WTC11 (cell line): ENCODE measurements at regions not wholly inside any gene's neighbourhood (a gene's known extent, or its start where the extent isn't known, plus 50 kb on each side); places are given as distances from the start of the nearest gene placed in this dataset.

Experiments
- ATAC-seq: fragments of 200-7000 bp; cut with Tn5 transposase; 2 replicates; pipeline ENCODE4 v1.10.0; 2021; ENCODE audit warnings: mild to moderate bottlenecking, moderate library complexity
- CTCF ChIA-PET: fragments of 300-600 bp; sonication (Branson Sonifier 250); formaldehyde crosslinking; loops from one replicate; lab custom pipeline; 2021; ENCODE audit warnings: antibody characterized with exemption; lab: Charles Lee
- POLR2A ChIA-PET: fragments of 350-600 bp; sonication (Branson Sonifier 250); formaldehyde crosslinking; loops from one replicate; lab custom pipeline; 2021; ENCODE audit warnings: antibody characterized with exemption; lab: Charles Lee
- DNase-seq: peaks from one replicate; pipeline ENCODE4 v3.0.0; 2021; ENCODE audit warnings: low spot score
- H3K27ac Mint-ChIP-seq: 2 replicates; pipeline ENCODE4 v1.8.0; 2021; ENCODE audit warnings: mixed read lengths
- H3K27me3 Mint-ChIP-seq: 2 replicates; pipeline ENCODE4 v1.8.0; 2021; ENCODE audit warnings: low read depth, mild to moderate bottlenecking, moderate library complexity, mixed read lengths
- H3K36me3 Mint-ChIP-seq: 2 replicates; pipeline ENCODE4 v1.8.0; 2021; ENCODE audit warnings: mixed read lengths
- H3K4me1 Mint-ChIP-seq: 2 replicates; pipeline ENCODE4 v1.8.0; 2022; ENCODE audit warnings: mixed read lengths
- H3K4me3 Mint-ChIP-seq: 2 replicates; pipeline ENCODE4 v1.8.0; 2021; ENCODE audit warnings: mild to moderate bottlenecking, moderate library complexity, mixed read lengths
- H3K9me3 Mint-ChIP-seq: 2 replicates; pipeline ENCODE4 v1.8.0; 2021; ENCODE audit warnings: mixed read lengths
- ATF3 ChIP-seq: sonication (generic); formaldehyde crosslinking; conservative IDR thresholded peaks from 2 replicates; pipeline ENCODE4 v1.8.1; 2022; ENCODE audit warnings: mild to moderate bottlenecking, missing genetic modification reagents
- ATF6 ChIP-seq: sonication (generic); formaldehyde crosslinking; IDR thresholded peaks from 2 replicates; pipeline ENCODE4 v1.8.1; 2023; ENCODE audit warnings: mild to moderate bottlenecking, missing genetic modification reagents
- E2F4 ChIP-seq: sonication (generic); formaldehyde crosslinking; IDR thresholded peaks from 2 replicates; pipeline ENCODE4 v1.8.1; 2022; ENCODE audit warnings: low read depth, mild to moderate bottlenecking, moderate library complexity, missing genetic modification reagents, borderline replicate concordance
- GABPB1 ChIP-seq: sonication (generic); formaldehyde crosslinking; IDR thresholded peaks from 2 replicates; pipeline ENCODE4 v1.8.1; 2023; ENCODE audit warnings: mild to moderate bottlenecking, missing genetic modification reagents
- JUN ChIP-seq: sonication (generic); formaldehyde crosslinking; IDR thresholded peaks from 2 replicates; pipeline ENCODE4 v1.8.0; 2023; ENCODE audit warnings: mild to moderate bottlenecking, missing genetic modification reagents
- NFE2L1 ChIP-seq: sonication (generic); formaldehyde crosslinking; IDR thresholded peaks from 2 replicates; pipeline ENCODE4 v1.8.1; 2023; ENCODE audit warnings: missing genetic modification reagents
- NR1H2 ChIP-seq: sonication (generic); formaldehyde crosslinking; IDR thresholded peaks from 2 replicates; pipeline ENCODE4 v1.9.0; 2021; ENCODE audit warnings: mild to moderate bottlenecking, moderate library complexity, missing genetic modification reagents
- SMAD4 ChIP-seq: sonication (generic); formaldehyde crosslinking; IDR thresholded peaks from 2 replicates; pipeline ENCODE4 v1.8.0; 2022; ENCODE audit warnings: mild to moderate bottlenecking, missing genetic modification reagents
- TCF7 ChIP-seq: sonication (generic); formaldehyde crosslinking; IDR thresholded peaks from 2 replicates; pipeline ENCODE4 v1.8.0; 2022; ENCODE audit warnings: mild to moderate bottlenecking, low read depth, missing genetic modification reagents, moderate library complexity
- TP53 ChIP-seq: sonication (generic); formaldehyde crosslinking; IDR thresholded peaks from 2 replicates; pipeline ENCODE4 v1.8.1; 2023; ENCODE audit warnings: mild to moderate bottlenecking, missing genetic modification reagents
- ZNF121 ChIP-seq: sonication (generic); formaldehyde crosslinking; IDR thresholded peaks from 2 replicates; pipeline ENCODE4 v1.8.0; 2023; ENCODE audit warnings: missing genetic modification reagents
- ZNF671 ChIP-seq: fragments of 250-450 bp; sonication (Bioruptor Pico); IDR thresholded peaks from 2 replicates; pipeline ENCODE4 v1.8.0; 2021; ENCODE audit warnings: mild to moderate bottlenecking
- TF ChIP-seq, protein P1 (sequence below): sonication (generic); formaldehyde crosslinking; IDR thresholded peaks from 2 replicates; pipeline ENCODE4 v1.8.1; 2022; ENCODE audit warnings: mild to moderate bottlenecking, moderate library complexity, missing genetic modification reagents
- TF ChIP-seq, protein P2 (sequence below): sonication (generic); formaldehyde crosslinking; IDR thresholded peaks from 2 replicates; pipeline ENCODE4 v1.8.1; 2022; ENCODE audit warnings: mild to moderate bottlenecking, missing genetic modification reagents, moderate library complexity, borderline replicate concordance
- TF ChIP-seq, protein P3 (sequence below): sonication (generic); formaldehyde crosslinking; IDR thresholded peaks from 2 replicates; pipeline ENCODE4 v1.8.0; 2022; ENCODE audit warnings: missing genetic modification reagents
- TF ChIP-seq, protein P4 (sequence below): sonication (generic); formaldehyde crosslinking; IDR thresholded peaks from 2 replicates; pipeline ENCODE4 v1.8.0; 2022; ENCODE audit warnings: mild to moderate bottlenecking, missing genetic modification reagents
- TF ChIP-seq, protein P5 (sequence below): sonication (generic); formaldehyde crosslinking; IDR thresholded peaks from 2 replicates; pipeline ENCODE4 v1.8.1; 2022; ENCODE audit warnings: low read depth, missing genetic modification reagents, borderline replicate concordance
- TF ChIP-seq, protein P6 (sequence below): sonication (generic); formaldehyde crosslinking; IDR thresholded peaks from 2 replicates; pipeline ENCODE4 v1.8.1; 2023; ENCODE audit warnings: mild to moderate bottlenecking, missing genetic modification reagents, borderline replicate concordance

DNA sequence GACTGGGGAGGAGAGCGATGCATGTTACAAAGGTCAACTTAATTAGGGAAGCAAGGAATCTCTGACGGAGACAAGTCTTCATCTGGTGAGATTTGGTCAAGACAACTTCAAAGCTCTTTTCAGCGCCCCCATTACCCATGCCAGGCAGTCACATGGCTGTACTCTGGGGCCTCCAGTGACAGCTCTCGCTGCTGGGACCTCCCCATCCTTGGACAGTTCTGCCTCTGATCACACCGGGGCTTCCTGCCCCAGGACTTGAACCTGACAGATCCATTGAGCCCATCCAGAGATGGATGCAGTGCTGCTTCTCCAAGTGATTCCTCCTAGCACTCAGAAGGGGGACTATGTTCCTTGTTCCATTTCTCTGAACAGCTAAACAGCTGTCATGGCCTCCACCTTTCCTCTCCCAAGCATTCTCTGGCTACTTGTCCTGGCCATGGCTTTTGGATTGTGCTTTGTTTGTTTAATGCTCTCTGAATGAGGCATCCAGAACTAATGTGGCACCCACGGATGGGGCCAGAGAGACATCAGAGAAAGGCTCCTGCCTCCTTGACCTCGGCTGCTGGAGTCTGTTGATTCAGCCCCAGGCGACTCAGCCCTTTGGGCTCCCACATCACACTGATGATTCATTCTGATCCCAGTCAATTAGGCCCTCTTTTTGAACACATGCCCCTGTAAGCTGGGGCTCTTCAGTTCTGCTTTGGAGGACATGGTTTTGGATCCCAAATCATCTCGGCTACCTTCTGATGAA lies 122.1 kb upstream of the ADAMTS16 start:
- DNase-seq (no peak), ATAC-seq (no peak)
- POLR2A ChIA-PET = no interaction called here
- Mint-ChIP-seq H3K27me3 (peaks cover 7% of the 10 kb centered on the region), H3K4me3 (no peak overlapping the region), H3K36me3 (peaks cover 3% of the 10 kb centered on the region; the same call in 1 of the 2 replicates), H3K9me3 (peaks cover 12% of the 10 kb centered on the region), H3K27ac (no peak overlapping the region), H3K4me1 (peaks cover 13% of the 10 kb centered on the region)
- TF ChIP-seq TCF7 (CRISPR knock-in tag) = no peak
- no peak for TF ChIP-seq NR1H2 (CRISPR knock-in tag)
- TF ChIP-seq, protein P1, sequence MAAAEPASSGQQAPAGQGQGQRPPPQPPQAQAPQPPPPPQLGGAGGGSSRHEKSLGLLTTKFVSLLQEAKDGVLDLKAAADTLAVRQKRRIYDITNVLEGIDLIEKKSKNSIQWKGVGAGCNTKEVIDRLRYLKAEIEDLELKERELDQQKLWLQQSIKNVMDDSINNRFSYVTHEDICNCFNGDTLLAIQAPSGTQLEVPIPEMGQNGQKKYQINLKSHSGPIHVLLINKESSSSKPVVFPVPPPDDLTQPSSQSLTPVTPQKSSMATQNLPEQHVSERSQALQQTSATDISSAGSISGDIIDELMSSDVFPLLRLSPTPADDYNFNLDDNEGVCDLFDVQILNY (CRISPR knock-in tag) = no peak
- no peak for TF ChIP-seq E2F4
- TF ChIP-seq, protein P2, sequence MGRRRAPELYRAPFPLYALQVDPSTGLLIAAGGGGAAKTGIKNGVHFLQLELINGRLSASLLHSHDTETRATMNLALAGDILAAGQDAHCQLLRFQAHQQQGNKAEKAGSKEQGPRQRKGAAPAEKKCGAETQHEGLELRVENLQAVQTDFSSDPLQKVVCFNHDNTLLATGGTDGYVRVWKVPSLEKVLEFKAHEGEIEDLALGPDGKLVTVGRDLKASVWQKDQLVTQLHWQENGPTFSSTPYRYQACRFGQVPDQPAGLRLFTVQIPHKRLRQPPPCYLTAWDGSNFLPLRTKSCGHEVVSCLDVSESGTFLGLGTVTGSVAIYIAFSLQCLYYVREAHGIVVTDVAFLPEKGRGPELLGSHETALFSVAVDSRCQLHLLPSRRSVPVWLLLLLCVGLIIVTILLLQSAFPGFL (CRISPR knock-in tag) = no peak
- TF ChIP-seq, protein P3, sequence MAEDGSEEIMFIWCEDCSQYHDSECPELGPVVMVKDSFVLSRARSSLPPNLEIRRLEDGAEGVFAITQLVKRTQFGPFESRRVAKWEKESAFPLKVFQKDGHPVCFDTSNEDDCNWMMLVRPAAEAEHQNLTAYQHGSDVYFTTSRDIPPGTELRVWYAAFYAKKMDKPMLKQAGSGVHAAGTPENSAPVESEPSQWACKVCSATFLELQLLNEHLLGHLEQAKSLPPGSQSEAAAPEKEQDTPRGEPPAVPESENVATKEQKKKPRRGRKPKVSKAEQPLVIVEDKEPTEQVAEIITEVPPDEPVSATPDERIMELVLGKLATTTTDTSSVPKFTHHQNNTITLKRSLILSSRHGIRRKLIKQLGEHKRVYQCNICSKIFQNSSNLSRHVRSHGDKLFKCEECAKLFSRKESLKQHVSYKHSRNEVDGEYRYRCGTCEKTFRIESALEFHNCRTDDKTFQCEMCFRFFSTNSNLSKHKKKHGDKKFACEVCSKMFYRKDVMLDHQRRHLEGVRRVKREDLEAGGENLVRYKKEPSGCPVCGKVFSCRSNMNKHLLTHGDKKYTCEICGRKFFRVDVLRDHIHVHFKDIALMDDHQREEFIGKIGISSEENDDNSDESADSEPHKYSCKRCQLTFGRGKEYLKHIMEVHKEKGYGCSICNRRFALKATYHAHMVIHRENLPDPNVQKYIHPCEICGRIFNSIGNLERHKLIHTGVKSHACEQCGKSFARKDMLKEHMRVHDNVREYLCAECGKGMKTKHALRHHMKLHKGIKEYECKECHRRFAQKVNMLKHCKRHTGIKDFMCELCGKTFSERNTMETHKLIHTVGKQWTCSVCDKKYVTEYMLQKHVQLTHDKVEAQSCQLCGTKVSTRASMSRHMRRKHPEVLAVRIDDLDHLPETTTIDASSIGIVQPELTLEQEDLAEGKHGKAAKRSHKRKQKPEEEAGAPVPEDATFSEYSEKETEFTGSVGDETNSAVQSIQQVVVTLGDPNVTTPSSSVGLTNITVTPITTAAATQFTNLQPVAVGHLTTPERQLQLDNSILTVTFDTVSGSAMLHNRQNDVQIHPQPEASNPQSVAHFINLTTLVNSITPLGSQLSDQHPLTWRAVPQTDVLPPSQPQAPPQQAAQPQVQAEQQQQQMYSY = no peak
- TF ChIP-seq TP53 = no peak
- TF ChIP-seq, protein P4, sequence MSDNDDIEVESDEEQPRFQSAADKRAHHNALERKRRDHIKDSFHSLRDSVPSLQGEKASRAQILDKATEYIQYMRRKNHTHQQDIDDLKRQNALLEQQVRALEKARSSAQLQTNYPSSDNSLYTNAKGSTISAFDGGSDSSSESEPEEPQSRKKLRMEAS (CRISPR knock-in tag) = no peak
- CTCF ChIA-PET = no interaction called here

DNA sequence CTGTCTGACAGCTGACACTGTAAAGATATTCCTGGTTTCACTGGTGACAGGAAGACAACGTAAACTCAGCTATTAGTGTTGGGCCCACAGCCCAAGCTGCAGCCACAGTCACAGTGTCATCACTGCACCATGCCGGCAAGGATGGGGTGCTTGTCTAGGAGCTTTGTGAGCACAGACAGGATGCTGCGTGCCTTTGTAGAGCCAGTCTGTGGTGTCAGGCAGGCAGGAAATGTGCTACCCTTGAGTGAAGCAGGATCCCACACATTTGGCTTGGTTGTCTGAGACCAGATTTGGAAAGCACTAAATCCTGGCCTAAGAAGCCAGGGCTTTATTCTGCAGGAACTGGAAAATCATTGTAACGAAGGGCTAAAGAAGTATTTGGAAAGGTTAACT lies 121.6 kb upstream of the ADAMTS16 start:
- Mint-ChIP-seq H3K27ac (no peak overlapping the region), H3K4me3 (no peak overlapping the region), H3K9me3 (peaks cover 12% of the 10 kb centered on the region), H3K27me3 (peaks cover 7% of the 10 kb centered on the region), H3K36me3 (peaks cover 3% of the 10 kb centered on the region; the same call in 1 of the 2 replicates), H3K4me1 (peaks cover 13% of the 10 kb centered on the region)
- ATAC-seq = no peak
- CTCF ChIA-PET = no interaction called here
- POLR2A ChIA-PET = no interaction called here
- DNase-seq = no peak
- TF ChIP-seq JUN (no peak), ZNF121 (CRISPR knock-in tag) (no peak), NFE2L1 (CRISPR knock-in tag) (no peak), ATF6 (CRISPR knock-in tag) (no peak), SMAD4 (no peak), ATF3 (CRISPR knock-in tag) (no peak), GABPB1 (no peak), ZNF671 (CRISPR knock-in tag) (no peak)
- TF ChIP-seq, protein P5, sequence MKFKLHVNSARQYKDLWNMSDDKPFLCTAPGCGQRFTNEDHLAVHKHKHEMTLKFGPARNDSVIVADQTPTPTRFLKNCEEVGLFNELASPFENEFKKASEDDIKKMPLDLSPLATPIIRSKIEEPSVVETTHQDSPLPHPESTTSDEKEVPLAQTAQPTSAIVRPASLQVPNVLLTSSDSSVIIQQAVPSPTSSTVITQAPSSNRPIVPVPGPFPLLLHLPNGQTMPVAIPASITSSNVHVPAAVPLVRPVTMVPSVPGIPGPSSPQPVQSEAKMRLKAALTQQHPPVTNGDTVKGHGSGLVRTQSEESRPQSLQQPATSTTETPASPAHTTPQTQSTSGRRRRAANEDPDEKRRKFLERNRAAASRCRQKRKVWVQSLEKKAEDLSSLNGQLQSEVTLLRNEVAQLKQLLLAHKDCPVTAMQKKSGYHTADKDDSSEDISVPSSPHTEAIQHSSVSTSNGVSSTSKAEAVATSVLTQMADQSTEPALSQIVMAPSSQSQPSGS (CRISPR knock-in tag) = no peak
- TF ChIP-seq, protein P6, sequence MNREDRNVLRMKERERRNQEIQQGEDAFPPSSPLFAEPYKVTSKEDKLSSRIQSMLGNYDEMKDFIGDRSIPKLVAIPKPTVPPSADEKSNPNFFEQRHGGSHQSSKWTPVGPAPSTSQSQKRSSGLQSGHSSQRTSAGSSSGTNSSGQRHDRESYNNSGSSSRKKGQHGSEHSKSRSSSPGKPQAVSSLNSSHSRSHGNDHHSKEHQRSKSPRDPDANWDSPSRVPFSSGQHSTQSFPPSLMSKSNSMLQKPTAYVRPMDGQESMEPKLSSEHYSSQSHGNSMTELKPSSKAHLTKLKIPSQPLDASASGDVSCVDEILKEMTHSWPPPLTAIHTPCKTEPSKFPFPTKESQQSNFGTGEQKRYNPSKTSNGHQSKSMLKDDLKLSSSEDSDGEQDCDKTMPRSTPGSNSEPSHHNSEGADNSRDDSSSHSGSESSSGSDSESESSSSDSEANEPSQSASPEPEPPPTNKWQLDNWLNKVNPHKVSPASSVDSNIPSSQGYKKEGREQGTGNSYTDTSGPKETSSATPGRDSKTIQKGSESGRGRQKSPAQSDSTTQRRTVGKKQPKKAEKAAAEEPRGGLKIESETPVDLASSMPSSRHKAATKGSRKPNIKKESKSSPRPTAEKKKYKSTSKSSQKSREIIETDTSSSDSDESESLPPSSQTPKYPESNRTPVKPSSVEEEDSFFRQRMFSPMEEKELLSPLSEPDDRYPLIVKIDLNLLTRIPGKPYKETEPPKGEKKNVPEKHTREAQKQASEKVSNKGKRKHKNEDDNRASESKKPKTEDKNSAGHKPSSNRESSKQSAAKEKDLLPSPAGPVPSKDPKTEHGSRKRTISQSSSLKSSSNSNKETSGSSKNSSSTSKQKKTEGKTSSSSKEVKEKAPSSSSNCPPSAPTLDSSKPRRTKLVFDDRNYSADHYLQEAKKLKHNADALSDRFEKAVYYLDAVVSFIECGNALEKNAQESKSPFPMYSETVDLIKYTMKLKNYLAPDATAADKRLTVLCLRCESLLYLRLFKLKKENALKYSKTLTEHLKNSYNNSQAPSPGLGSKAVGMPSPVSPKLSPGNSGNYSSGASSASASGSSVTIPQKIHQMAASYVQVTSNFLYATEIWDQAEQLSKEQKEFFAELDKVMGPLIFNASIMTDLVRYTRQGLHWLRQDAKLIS = no peak
